Smooth muscle cell (in vitro differentiated cells): ENCODE measurements at regions not wholly inside any gene's neighbourhood (a gene's known extent, or its start where the extent isn't known, plus 50 kb on each side); places are given as distances from the start of the nearest gene placed in this dataset.
A peak's percentile ranks its signal among the peaks of the same experiment; 100 is the strongest.

Experiments used
- DNase-seq: peaks from one replicate; lab custom pipeline; 2025; ENCODE audit not compliant: unreplicated experiment; lab: John Stamatoyannopoulos, UW
- H2AFZ ChIP-seq: fragments of 200-600 bp; sonication (generic); 2 replicates; pipeline ENCODE4 v1.6.0; 2016; ENCODE audit warnings: antibody characterized with exemption, low read depth, mild to moderate bottlenecking
- H3F3A ChIP-seq: fragments of 200-600 bp; sonication (generic); 2 replicates; pipeline ENCODE4 v1.6.0; 2017; ENCODE audit warnings: antibody characterized with exemption, low read depth
- H3K27ac ChIP-seq: fragments of 200-600 bp; sonication (generic); 2 replicates; pipeline ENCODE4 v1.5.1; 2016; ENCODE audit warnings: low read depth, mild to moderate bottlenecking
- H3K27me3 ChIP-seq: fragments of 200-600 bp; sonication (generic); 2 replicates; pipeline ENCODE4 v1.6.1; 2016; ENCODE audit warnings: low read depth, mild to moderate bottlenecking
- H3K36me3 ChIP-seq: fragments of 200-600 bp; sonication (generic); 2 replicates; pipeline ENCODE4 v1.5.1; 2016; ENCODE audit warnings: low read depth
- H3K4me1 ChIP-seq: fragments of 200-600 bp; sonication (generic); 2 replicates; pipeline ENCODE4 v1.5.1; 2016; ENCODE audit warnings: low read depth
- H3K4me2 ChIP-seq: fragments of 200-600 bp; sonication (generic); 2 replicates; pipeline ENCODE4 v1.6.0; 2016; ENCODE audit warnings: mild to moderate bottlenecking
- H3K4me3 ChIP-seq: fragments of 200-600 bp; sonication (generic); 2 replicates; pipeline ENCODE4 v1.5.1; 2016; ENCODE audit warnings: mild to moderate bottlenecking
- H3K79me2 ChIP-seq: fragments of 200-600 bp; sonication (generic); 2 replicates; pipeline ENCODE4 v1.6.0; 2016; ENCODE audit warnings: low read depth, mild to moderate bottlenecking
- H3K9ac ChIP-seq: fragments of 200-600 bp; sonication (generic); 2 replicates; pipeline ENCODE4 v1.6.0; 2016; ENCODE audit warnings: low read depth
- H3K9me3 ChIP-seq: fragments of 200-600 bp; sonication (generic); replicated peaks from 2 replicates; pipeline ENCODE4 v1.5.1; 2016; ENCODE audit warnings: low read depth
- H4K20me1 ChIP-seq: fragments of 200-600 bp; sonication (generic); 2 replicates; pipeline ENCODE4 v1.6.0; 2016; ENCODE audit warnings: low read depth
- CTCF ChIP-seq: fragments of 200-600 bp; sonication (generic); IDR thresholded peaks from 2 replicates; pipeline ENCODE4 v1.5.1; 2017; ENCODE audit warnings: borderline replicate concordance, mild to moderate bottlenecking, antibody characterized with exemption; ENCODE audit not compliant: insufficient read depth, poor library complexity, severe bottlenecking
- WGBS: methylation state at CpG from one replicate; pipeline ENCODE4 v1.1.7; 2016; ENCODE audit warnings: low lambda C conversion rate; 5-methylcytosine and 5-hydroxymethylcytosine counted together

DNA sequence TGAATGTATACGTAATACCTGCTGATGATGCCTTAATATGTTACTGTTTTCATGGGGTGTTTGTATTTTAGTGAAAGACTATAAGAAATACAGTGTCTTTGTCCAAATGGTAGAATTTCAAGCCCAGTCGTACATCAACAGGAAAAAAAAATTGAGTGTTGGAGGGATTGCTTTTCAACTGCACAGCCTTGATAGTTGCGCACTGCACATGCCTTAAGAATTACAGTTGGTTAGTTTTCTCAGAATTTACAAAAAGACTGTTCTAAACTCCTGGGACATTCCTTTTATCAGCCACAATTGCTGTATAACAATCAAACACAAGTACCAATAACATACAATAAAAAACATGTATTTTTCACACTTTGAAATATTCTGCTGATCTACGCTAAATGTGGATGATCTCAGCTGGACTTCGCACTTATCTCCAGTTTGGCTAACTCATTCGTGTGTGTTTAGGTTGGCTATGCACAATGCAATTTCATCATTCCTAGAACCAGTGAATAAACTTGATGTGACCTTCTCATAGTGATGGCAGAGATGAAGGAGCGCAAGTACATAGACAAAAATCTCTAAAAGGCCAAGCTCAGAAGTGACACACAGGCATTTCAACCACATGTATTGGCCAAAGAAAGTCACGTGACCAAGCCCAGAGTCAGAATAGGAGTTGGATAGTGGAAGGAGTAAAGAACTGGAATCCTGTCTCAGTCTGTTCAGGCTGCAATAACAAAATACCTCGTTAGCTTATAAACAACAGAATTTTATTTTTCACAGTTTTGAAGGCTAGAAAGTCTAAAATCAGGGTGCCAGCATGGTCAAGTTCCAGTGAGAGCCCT lies 152.3 kb downstream of the IPMK start:
- no peaks in the 10 kb centered on the region for H3K27me3 ChIP-seq
- no peak overlapping the region for H3K4me2 ChIP-seq
- H3K9ac ChIP-seq = no peak overlapping the region
- WGBS = 91% methylated on average over 9 of the region's 9 CpGs
- no peaks in the 10 kb centered on the region for H3K79me2 ChIP-seq
- no peak for DNase-seq
- no peaks in the 10 kb centered on the region for H3K4me1 ChIP-seq
- no peaks in the 10 kb centered on the region for H3F3A ChIP-seq
- H2AFZ ChIP-seq = no peak overlapping the region
- H4K20me1 ChIP-seq = no peaks in the 10 kb centered on the region
- H3K27ac ChIP-seq = no peak overlapping the region
- H3K36me3 ChIP-seq = no peaks in the 10 kb centered on the region
- H3K4me3 ChIP-seq = no peak overlapping the region
- no peaks in the 10 kb centered on the region for H3K9me3 ChIP-seq
- TF ChIP-seq CTCF = no peak

DNA sequence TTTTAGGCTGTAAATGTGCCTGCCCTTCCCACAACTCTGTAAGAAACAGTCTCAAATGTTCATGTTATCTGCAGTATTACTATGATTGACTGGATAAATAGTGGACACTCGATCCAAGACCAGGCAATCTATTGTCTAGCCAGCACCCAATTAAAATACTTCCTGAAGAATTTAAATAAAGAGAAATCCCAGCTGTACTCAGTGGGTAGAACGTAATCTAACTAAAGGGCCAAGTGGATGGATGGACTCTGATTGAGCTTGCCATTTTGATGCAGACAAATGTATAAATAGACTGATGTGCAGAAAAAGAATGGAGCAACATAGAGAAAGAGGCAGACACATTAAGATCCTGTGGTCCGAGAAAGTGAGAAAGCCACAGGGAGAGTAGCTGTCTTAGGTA lies 158.0 kb downstream of the IPMK start:
- WGBS = 86% methylated on average over 3 of the region's 3 CpGs
- no peak overlapping the region for H3K4me3 ChIP-seq
- H3F3A ChIP-seq = no peaks in the 10 kb centered on the region
- H3K9me3 ChIP-seq = no peaks in the 10 kb centered on the region
- no peaks in the 10 kb centered on the region for H3K79me2 ChIP-seq
- H3K4me2 ChIP-seq = no peak overlapping the region
- no peaks in the 10 kb centered on the region for H3K4me1 ChIP-seq
- no peak overlapping the region for H3K27ac ChIP-seq
- no peak for TF ChIP-seq CTCF
- no peaks in the 10 kb centered on the region for H3K27me3 ChIP-seq
- no peak overlapping the region for H3K9ac ChIP-seq
- DNase-seq = no peak
- H2AFZ ChIP-seq = peak overlapping the region; percentile 34
- no peaks in the 10 kb centered on the region for H3K36me3 ChIP-seq
- H4K20me1 ChIP-seq = no peaks in the 10 kb centered on the region

- H3K27me3 ChIP-seq = no peaks in the 10 kb centered on the region
- H3K4me3 ChIP-seq = no peak overlapping the region
- H3F3A ChIP-seq = no peaks in the 10 kb centered on the region
- no peak overlapping the region for H3K9ac ChIP-seq
- no peak for DNase-seq
- peaks cover 4% of the 10 kb centered on the region for H3K4me1 ChIP-seq
- no peaks in the 10 kb centered on the region for H3K79me2 ChIP-seq
- H2AFZ ChIP-seq = no peak overlapping the region
- no peaks in the 10 kb centered on the region for H3K36me3 ChIP-seq
- no peaks in the 10 kb centered on the region for H4K20me1 ChIP-seq
- H3K27ac ChIP-seq = peak overlapping the region; percentile 50
- 54% methylated on average over 2 of the region's 2 CpGs for WGBS
- TF ChIP-seq CTCF = no peak
- no peak overlapping the region for H3K4me2 ChIP-seq
- no peaks in the 10 kb centered on the region for H3K9me3 ChIP-seq
Measured at GRCh38 chr10:58107506-58107905, 160.2 kb downstream of the IPMK start.
